ENCODE measurements at regions not wholly inside any gene's neighbourhood (a gene's known extent, or its start where the extent isn't known, plus 50 kb on each side); places are given as distances from the start of the nearest gene placed in this dataset.

DNA sequence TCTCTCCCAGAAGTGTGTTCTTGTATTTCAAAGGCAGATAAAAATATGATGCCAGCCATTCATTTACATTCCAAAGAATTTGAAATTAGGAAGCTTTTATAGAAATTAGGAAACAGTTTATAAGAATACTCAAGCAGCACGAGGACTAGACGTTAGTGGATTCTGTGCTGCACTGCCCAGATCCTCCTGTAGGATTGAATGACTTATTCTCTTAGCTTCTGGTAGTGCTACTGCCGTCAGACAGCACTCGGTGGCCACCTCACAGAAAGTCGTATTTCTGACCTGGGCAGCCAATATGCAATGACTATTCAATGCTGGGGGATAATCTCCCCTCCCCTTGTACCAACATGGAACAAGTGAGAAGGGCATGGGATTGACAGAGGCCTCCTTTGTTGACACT, 326.4 kb downstream of the RPL10L start (continued):
- no peak for TF ChIP-seq CHD4 (IDR thresholded peaks at IDR 0.05; ENCODE audit: borderline replicate concordance)
- TF ChIP-seq, protein P1, sequence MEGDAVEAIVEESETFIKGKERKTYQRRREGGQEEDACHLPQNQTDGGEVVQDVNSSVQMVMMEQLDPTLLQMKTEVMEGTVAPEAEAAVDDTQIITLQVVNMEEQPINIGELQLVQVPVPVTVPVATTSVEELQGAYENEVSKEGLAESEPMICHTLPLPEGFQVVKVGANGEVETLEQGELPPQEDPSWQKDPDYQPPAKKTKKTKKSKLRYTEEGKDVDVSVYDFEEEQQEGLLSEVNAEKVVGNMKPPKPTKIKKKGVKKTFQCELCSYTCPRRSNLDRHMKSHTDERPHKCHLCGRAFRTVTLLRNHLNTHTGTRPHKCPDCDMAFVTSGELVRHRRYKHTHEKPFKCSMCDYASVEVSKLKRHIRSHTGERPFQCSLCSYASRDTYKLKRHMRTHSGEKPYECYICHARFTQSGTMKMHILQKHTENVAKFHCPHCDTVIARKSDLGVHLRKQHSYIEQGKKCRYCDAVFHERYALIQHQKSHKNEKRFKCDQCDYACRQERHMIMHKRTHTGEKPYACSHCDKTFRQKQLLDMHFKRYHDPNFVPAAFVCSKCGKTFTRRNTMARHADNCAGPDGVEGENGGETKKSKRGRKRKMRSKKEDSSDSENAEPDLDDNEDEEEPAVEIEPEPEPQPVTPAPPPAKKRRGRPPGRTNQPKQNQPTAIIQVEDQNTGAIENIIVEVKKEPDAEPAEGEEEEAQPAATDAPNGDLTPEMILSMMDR (IDR thresholded peaks at IDR 0.05) = no peak
- TF ChIP-seq, protein P2, sequence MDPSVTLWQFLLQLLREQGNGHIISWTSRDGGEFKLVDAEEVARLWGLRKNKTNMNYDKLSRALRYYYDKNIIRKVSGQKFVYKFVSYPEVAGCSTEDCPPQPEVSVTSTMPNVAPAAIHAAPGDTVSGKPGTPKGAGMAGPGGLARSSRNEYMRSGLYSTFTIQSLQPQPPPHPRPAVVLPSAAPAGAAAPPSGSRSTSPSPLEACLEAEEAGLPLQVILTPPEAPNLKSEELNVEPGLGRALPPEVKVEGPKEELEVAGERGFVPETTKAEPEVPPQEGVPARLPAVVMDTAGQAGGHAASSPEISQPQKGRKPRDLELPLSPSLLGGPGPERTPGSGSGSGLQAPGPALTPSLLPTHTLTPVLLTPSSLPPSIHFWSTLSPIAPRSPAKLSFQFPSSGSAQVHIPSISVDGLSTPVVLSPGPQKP (IDR thresholded peaks at IDR 0.05; ENCODE audit: low read depth, low read length) = no peak

DNA sequence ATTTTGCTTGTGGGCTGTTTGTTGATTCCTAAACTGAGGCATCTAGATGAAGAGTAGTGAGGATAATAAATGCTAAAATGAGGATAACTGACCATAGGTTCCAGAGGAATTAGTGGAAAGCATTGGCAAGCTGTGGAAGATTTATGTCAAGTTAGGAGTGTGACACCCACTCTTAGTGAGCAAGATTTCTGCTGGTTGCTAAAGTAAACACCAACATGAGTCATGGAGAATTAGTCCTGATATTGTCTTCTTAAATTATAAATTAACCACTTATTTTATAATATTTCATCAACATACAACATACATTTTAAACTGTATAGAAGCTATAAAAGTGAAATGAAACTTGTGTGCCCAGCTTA, 328.2 kb downstream of the RPL10L start:
- no peak overlapping the region for H3K4me3 ChIP-seq
- no peak overlapping the region for H3K4me2 ChIP-seq
- no peak for DNase-seq (ENCODE audit: low read depth in 1 of 2, low spot score in 1 of 2)
- FAIRE-seq = no peak
- H3K27ac ChIP-seq = no peak overlapping the region
- CTCF ChIA-PET = no interaction called here
- H3K9me3 ChIP-seq = no peaks in the 10 kb centered on the region
- no peaks in the 10 kb centered on the region for H3K4me1 ChIP-seq
- no peak for ATAC-seq
- TF ChIP-seq NR3C1 (IDR thresholded peaks at IDR 0.05) = no peak
- POLR2A ChIA-PET = no interaction called here

DNA sequence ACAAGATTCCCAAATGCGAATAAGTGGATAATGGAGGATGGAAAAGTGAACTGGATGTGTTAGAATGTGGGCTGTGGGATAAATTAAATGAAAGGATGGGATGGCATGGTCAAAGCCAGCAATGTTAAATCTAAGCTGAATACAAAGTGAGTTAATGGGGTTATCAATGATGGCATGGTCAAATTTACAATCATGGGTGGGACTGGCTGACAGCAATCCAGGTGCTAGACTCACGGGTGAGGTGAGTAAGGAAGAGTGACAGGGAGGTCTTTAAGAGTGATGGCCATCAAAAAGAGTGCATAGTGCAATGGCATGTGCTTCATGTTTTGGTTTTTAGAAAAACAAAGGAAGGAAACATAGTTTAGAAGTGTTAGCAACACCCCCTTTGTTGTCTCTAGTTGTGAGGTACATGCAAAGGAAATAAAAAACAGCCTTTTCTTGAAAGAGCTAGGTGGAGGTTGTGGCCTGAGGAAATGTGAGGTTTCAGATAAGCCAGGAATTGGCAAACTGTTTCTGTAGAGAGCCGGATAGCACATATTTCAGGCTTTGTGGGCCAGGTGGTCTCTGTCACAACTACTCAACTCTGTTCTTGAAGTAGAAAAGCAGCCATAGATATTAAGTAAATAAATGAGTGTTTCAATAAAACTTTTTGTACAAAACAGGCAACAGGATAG, 328.7 kb downstream of the RPL10L start:
- H3K4me3 ChIP-seq = no peak overlapping the region
- DNase-seq (ENCODE audit: low read depth in 1 of 2, low spot score in 1 of 2) (no peak), FAIRE-seq (no peak), ATAC-seq (no peak)
- ChIA-PET CTCF (interaction anchor here (0.6 kb wide), 1 partner anchor 18 kb away, joined by 3 read pairs; no protein-coding TSS in a partner anchor), POLR2A (no interaction called here)
- no peak overlapping the region for H3K4me2 ChIP-seq
- no peaks in the 10 kb centered on the region for H3K9me3 ChIP-seq
- no peak overlapping the region for H3K27ac ChIP-seq
- no peak for TF ChIP-seq CBX2 (IDR thresholded peaks at IDR 0.05; ENCODE audit: borderline replicate concordance, low read depth)
- no peak for TF ChIP-seq TFCP2L1 (CRISPR knock-in tag; IDR thresholded peaks at IDR 0.05)
- no peak for TF ChIP-seq RCOR1 (IDR thresholded peaks at IDR 0.05; ENCODE audit: low read depth, low read length)
- WGBS (ENCODE audit: missing lambda C conversion rate) = 6% methylated on average over 3 of the region's 3 CpGs
- H3K4me1 ChIP-seq = no peaks in the 10 kb centered on the region

DNA sequence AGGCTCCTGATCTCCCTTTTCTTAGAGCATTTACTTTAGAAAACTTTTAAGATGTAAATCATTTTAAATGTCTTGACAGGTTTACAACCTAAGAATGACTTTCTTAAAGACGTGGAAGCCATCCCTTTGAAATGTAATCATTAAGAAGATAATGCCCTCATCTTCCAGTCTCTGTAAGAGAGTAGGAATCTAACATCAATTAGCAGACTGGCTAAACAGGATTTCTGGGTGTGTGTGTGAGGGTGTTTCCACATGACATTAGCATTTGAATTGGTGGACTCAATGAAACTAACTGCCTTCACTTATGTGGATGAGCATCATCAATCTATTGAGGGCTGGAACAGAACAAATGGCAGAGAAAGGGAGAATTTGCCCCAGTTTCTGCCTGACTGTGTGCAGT, 329.5 kb downstream of the RPL10L start:
- no peak for ATAC-seq
- WGBS (ENCODE audit: missing lambda C conversion rate) = 4% methylated on average over 1 of the region's 1 CpG
- POLR2A ChIA-PET = no interaction called here

DNA sequence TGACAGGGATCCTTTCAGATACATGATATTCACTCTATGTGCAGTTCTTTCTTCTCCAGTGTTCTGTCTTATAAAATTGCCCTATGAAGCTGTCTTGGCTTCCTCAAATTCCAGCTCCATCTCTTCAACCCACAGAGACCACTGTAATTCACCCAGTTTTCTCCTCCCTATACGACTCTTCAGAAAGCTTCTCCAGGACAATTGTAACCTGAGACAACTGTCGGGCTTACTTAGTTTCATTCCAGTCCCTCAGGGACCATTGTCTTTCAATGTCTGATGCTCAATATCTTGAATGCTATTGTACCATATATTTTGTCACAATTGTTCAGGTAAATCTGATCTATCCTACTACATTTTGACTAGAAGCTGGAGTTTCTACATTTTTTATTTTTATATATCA, 345.3 kb downstream of the RPL10L start:
- ATAC-seq (no peak), FAIRE-seq (no peak), DNase-seq (ENCODE audit: low read depth in 1 of 2, low spot score in 1 of 2) (no peak)
- POLR2A ChIA-PET = no interaction called here
- 2% methylated on average over 2 of the region's 2 CpGs for WGBS (ENCODE audit: missing lambda C conversion rate)
- no peaks in the 10 kb centered on the region for H3K9me3 ChIP-seq
- H3K27ac ChIP-seq = no peak overlapping the region
- H3K4me1 ChIP-seq = no peaks in the 10 kb centered on the region
- TF ChIP-seq HOXB5 (CRISPR knock-in tag; IDR thresholded peaks at IDR 0.05) = no peak
- no peak for TF ChIP-seq SMC3 (IDR thresholded peaks at IDR 0.05)
- no peak for TF ChIP-seq ESRRA (IDR thresholded peaks at IDR 0.05; ENCODE audit: borderline replicate concordance, low read length)
- TF ChIP-seq NFE2L2 (conservative IDR thresholded peaks at IDR 0.05; ENCODE audit: low read length) = no peak
- TF ChIP-seq ZNF302 (CRISPR knock-in tag; IDR thresholded peaks at IDR 0.05) = no peak
- TF ChIP-seq, protein P3, sequence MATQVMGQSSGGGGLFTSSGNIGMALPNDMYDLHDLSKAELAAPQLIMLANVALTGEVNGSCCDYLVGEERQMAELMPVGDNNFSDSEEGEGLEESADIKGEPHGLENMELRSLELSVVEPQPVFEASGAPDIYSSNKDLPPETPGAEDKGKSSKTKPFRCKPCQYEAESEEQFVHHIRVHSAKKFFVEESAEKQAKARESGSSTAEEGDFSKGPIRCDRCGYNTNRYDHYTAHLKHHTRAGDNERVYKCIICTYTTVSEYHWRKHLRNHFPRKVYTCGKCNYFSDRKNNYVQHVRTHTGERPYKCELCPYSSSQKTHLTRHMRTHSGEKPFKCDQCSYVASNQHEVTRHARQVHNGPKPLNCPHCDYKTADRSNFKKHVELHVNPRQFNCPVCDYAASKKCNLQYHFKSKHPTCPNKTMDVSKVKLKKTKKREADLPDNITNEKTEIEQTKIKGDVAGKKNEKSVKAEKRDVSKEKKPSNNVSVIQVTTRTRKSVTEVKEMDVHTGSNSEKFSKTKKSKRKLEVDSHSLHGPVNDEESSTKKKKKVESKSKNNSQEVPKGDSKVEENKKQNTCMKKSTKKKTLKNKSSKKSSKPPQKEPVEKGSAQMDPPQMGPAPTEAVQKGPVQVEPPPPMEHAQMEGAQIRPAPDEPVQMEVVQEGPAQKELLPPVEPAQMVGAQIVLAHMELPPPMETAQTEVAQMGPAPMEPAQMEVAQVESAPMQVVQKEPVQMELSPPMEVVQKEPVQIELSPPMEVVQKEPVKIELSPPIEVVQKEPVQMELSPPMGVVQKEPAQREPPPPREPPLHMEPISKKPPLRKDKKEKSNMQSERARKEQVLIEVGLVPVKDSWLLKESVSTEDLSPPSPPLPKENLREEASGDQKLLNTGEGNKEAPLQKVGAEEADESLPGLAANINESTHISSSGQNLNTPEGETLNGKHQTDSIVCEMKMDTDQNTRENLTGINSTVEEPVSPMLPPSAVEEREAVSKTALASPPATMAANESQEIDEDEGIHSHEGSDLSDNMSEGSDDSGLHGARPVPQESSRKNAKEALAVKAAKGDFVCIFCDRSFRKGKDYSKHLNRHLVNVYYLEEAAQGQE (IDR thresholded peaks at IDR 0.05) = no peak
- TF ChIP-seq, protein P4, sequence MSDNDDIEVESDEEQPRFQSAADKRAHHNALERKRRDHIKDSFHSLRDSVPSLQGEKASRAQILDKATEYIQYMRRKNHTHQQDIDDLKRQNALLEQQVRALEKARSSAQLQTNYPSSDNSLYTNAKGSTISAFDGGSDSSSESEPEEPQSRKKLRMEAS (IDR thresholded peaks at IDR 0.05) = no peak
- TF ChIP-seq RNF2 (IDR thresholded peaks at IDR 0.05; ENCODE audit: borderline replicate concordance, low read depth) = no peak
- TF ChIP-seq, protein P2 (IDR thresholded peaks at IDR 0.05; ENCODE audit: low read depth, low read length) = no peak
- TF ChIP-seq, protein P5, sequence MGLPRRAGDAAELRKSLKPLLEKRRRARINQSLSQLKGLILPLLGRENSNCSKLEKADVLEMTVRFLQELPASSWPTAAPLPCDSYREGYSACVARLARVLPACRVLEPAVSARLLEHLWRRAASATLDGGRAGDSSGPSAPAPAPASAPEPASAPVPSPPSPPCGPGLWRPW (IDR thresholded peaks at IDR 0.05) = no peak
- no peak for TF ChIP-seq EP300 (IDR thresholded peaks at IDR 0.05)
- TF ChIP-seq RFX5 (IDR thresholded peaks at IDR 0.05) = no peak
- no peak for TF ChIP-seq JUNB (IDR thresholded peaks at IDR 0.05)
- no peak for TF ChIP-seq JUN (IDR thresholded peaks at IDR 0.05)
- no peak overlapping the region for H3K4me2 ChIP-seq
- CTCF ChIA-PET = no interaction called here
- no peak overlapping the region for H3K4me3 ChIP-seq

More for the DNA sequence above, 329.5 kb downstream of the RPL10L start:
- no peak overlapping the region for H3K4me3 ChIP-seq
- no peak overlapping the region for H3K27ac ChIP-seq
- CTCF ChIA-PET = no interaction called here
- H3K4me1 ChIP-seq = no peaks in the 10 kb centered on the region
- DNase-seq (ENCODE audit: low read depth in 1 of 2, low spot score in 1 of 2) (no peak), FAIRE-seq (no peak)
- H3K9me3 ChIP-seq = no peaks in the 10 kb centered on the region
- no peak overlapping the region for H3K4me2 ChIP-seq
- TF ChIP-seq SMC3 (IDR thresholded peaks at IDR 0.05) = no peak

Measured in A549 (cell line).